Fibroblast of lung (primary cell): ENCODE measurements at regions not wholly inside any gene's neighbourhood (a gene's known extent, or its start where the extent isn't known, plus 50 kb on each side); places are given as distances from the start of the nearest gene placed in this dataset.

Experiments used
- DNase-seq, 2 donors: peaks; one replicate each; pipeline versions ENCODE4 v3.0.0 to v3.0.0-alpha.2; 2010; ENCODE audit warnings: low read depth in 2 of 2
- H2AFZ ChIP-seq: 2 replicates; pipeline ENCODE4 v1.5.1; 2012; ENCODE audit warnings: low read length, control low read depth, inconsistent platforms
- H3K27ac ChIP-seq: 2 replicates; pipeline ENCODE4 v1.5.1; 2011; ENCODE audit warnings: low read length, control low read depth; ENCODE audit not compliant: insufficient read depth
- H3K27me3 ChIP-seq: 2 replicates; pipeline ENCODE4 v1.5.1; 2011; ENCODE audit warnings: mild to moderate bottlenecking, low read length; ENCODE audit not compliant: control insufficient read depth, insufficient read depth
- H3K36me3 ChIP-seq: 2 replicates; pipeline ENCODE4 v1.5.1; 2011; ENCODE audit warnings: low read length; ENCODE audit not compliant: control insufficient read depth, insufficient read depth
- H3K4me1 ChIP-seq: 2 replicates; pipeline ENCODE4 v1.5.1; 2011; ENCODE audit warnings: low read length; ENCODE audit not compliant: control insufficient read depth, insufficient read depth; ENCODE audit errors: extremely low read depth
- H3K4me2 ChIP-seq: 2 replicates; pipeline ENCODE4 v1.5.1; 2011; ENCODE audit warnings: low read length, control low read depth; ENCODE audit not compliant: insufficient read depth; ENCODE audit errors: extremely low read depth
- H3K4me3 ChIP-seq, 4 experiments: fragments of 200-600 bp in 1 of 4; sonication (generic) in 1 of 4; replicated peaks in 1 of 4; 2 replicates each; pipeline ENCODE4 v1.5.1; 2011 to 2016; ENCODE audit warnings: low read length in 4 of 4, low read depth in 3 of 4, mild to moderate bottlenecking in 3 of 4, control low read depth in 2 of 4, inconsistent platforms in 1 of 4, mixed read lengths in 1 of 4; ENCODE audit not compliant: insufficient read depth in 1 of 4; ENCODE audit errors: control extremely low read depth in 1 of 4
- H3K79me2 ChIP-seq: 2 replicates; pipeline ENCODE4 v1.5.1; 2012; ENCODE audit warnings: mild to moderate bottlenecking, low read length, inconsistent platforms; ENCODE audit not compliant: control insufficient read depth, insufficient read depth
- H3K9ac ChIP-seq: 2 replicates; pipeline ENCODE4 v1.5.1; 2011; ENCODE audit warnings: mild to moderate bottlenecking, low read length, control low read depth; ENCODE audit not compliant: insufficient read depth
- H3K9me3 ChIP-seq: 2 replicates; pipeline ENCODE4 v1.5.1; 2012; ENCODE audit warnings: low read depth, low read length; ENCODE audit not compliant: control insufficient read depth, insufficient read depth
- H4K20me1 ChIP-seq: 2 replicates; pipeline ENCODE4 v1.5.1; 2011; ENCODE audit warnings: low read length; ENCODE audit not compliant: control insufficient read depth, insufficient read depth; ENCODE audit errors: extremely low read depth
- EZH2 ChIP-seq: IDR thresholded peaks from 2 replicates; pipeline ENCODE4 v1.5.1; 2012; ENCODE audit warnings: low read length, control low read depth, mild to moderate bottlenecking; ENCODE audit errors: missing control alignments
- TF ChIP-seq, protein P1 (sequence below), 2 donors: IDR thresholded peaks in 1 of 2; conservative IDR thresholded peaks in 1 of 2; 1 replicate in 1 of 2; 2 replicates in 1 of 2; pipeline ENCODE4 v1.5.1; 2011 to 2012; ENCODE audit warnings: low read length in 2 of 2, control low read depth in 1 of 2, inconsistent platforms in 1 of 2, low read depth in 1 of 2, mild to moderate bottlenecking in 1 of 2

GRCh38 chr13:99743094-99743493 lies 228.5 kb downstream of the ZIC5 start:
- TF ChIP-seq, protein P1, sequence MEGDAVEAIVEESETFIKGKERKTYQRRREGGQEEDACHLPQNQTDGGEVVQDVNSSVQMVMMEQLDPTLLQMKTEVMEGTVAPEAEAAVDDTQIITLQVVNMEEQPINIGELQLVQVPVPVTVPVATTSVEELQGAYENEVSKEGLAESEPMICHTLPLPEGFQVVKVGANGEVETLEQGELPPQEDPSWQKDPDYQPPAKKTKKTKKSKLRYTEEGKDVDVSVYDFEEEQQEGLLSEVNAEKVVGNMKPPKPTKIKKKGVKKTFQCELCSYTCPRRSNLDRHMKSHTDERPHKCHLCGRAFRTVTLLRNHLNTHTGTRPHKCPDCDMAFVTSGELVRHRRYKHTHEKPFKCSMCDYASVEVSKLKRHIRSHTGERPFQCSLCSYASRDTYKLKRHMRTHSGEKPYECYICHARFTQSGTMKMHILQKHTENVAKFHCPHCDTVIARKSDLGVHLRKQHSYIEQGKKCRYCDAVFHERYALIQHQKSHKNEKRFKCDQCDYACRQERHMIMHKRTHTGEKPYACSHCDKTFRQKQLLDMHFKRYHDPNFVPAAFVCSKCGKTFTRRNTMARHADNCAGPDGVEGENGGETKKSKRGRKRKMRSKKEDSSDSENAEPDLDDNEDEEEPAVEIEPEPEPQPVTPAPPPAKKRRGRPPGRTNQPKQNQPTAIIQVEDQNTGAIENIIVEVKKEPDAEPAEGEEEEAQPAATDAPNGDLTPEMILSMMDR (conservative IDR thresholded peaks at IDR 0.05 in 1 of 2, IDR thresholded peaks at IDR 0.05 in 1 of 2; ENCODE audit: low read depth in 1 of 2, low read length in 2 of 2) = no peak
- no peak for TF ChIP-seq EZH2

DNA sequence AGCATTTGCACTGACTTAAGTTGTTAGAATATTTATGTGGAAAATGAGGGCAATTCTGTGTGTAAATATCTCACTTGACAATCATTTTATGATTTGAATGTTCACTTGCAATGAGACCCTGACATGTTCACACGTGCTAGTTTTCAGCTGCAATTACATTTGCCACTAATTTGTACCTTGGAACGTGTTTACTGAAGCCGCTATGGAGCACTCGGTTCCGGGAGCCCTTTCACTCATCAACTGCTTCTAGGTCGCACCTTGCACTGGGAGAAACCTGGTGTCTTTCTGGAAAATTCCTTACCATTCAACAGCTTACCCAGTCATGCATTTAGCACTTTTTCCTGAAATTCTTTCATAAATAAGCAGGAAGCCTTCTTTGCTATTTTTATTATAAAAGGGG lies 229.6 kb downstream of the ZIC5 start:
- H2AFZ ChIP-seq = no peak overlapping the region
- no peaks in the 10 kb centered on the region for H3K79me2 ChIP-seq
- TF ChIP-seq, protein P1 (conservative IDR thresholded peaks at IDR 0.05 in 1 of 2, IDR thresholded peaks at IDR 0.05 in 1 of 2; ENCODE audit: low read depth in 1 of 2, low read length in 2 of 2) = no peak
- TF ChIP-seq EZH2 = no peak
- no peaks in the 10 kb centered on the region for H3K27me3 ChIP-seq
- no peak overlapping the region for H3K9ac ChIP-seq
- no peaks in the 10 kb centered on the region for H3K36me3 ChIP-seq
- no peak overlapping the region for H3K27ac ChIP-seq
- no peak overlapping the region for H3K4me3 ChIP-seq
- no peaks in the 10 kb centered on the region for H3K9me3 ChIP-seq
- no peaks in the 10 kb centered on the region for H3K4me1 ChIP-seq
- H3K4me2 ChIP-seq = no peak overlapping the region
- DNase-seq = no peak
- H4K20me1 ChIP-seq = no peaks in the 10 kb centered on the region

More at GRCh38 chr13:99743094-99743493, 228.5 kb downstream of the ZIC5 start:
- H3K27ac ChIP-seq = no peak overlapping the region
- H3K9me3 ChIP-seq = no peaks in the 10 kb centered on the region
- H2AFZ ChIP-seq = no peak overlapping the region
- no peaks in the 10 kb centered on the region for H3K4me1 ChIP-seq
- no peaks in the 10 kb centered on the region for H3K27me3 ChIP-seq
- no peaks in the 10 kb centered on the region for H3K36me3 ChIP-seq
- H3K79me2 ChIP-seq = no peaks in the 10 kb centered on the region
- H4K20me1 ChIP-seq = no peaks in the 10 kb centered on the region
- H3K4me3 ChIP-seq = no peak overlapping the region
- H3K9ac ChIP-seq = no peak overlapping the region
- H3K4me2 ChIP-seq = no peak overlapping the region
- no peak for DNase-seq

- TF ChIP-seq, protein P1 (conservative IDR thresholded peaks at IDR 0.05 in 1 of 2, IDR thresholded peaks at IDR 0.05 in 1 of 2; ENCODE audit: low read depth in 1 of 2, low read length in 2 of 2) = no peak
- TF ChIP-seq EZH2 = no peak
- no peaks in the 10 kb centered on the region for H3K79me2 ChIP-seq
- DNase-seq = peak in 1 of 2 donors; percentile 13
- no peaks in the 10 kb centered on the region for H3K9me3 ChIP-seq
- H3K4me3 ChIP-seq = no peak overlapping the region
- no peaks in the 10 kb centered on the region for H4K20me1 ChIP-seq
- no peak overlapping the region for H3K4me2 ChIP-seq
- no peaks in the 10 kb centered on the region for H3K4me1 ChIP-seq
- H3K27ac ChIP-seq = no peak overlapping the region
- H3K36me3 ChIP-seq = no peaks in the 10 kb centered on the region
- no peaks in the 10 kb centered on the region for H3K27me3 ChIP-seq
- no peak overlapping the region for H2AFZ ChIP-seq
- H3K9ac ChIP-seq = no peak overlapping the region
Observed at GRCh38 chr13:99740251-99740979, 231.2 kb downstream of the ZIC5 start.
